Bronchial epithelial cell (primary cell): ENCODE measurements at regions not wholly inside any gene's neighbourhood (a gene's known extent, or its start where the extent isn't known, plus 50 kb on each side); places are given as distances from the start of the nearest gene placed in this dataset.

Source experiments
- DNase-seq: peaks from one replicate; pipeline ENCODE4 v3.0.0-alpha.2; 2010; ENCODE audit warnings: low read depth
- FAIRE-seq: peaks from 2 replicates; lab custom pipeline; 2011; peaks lifted over from hg19 to GRCh38; lab: Jason Lieb, UNC
- H3K27me3 ChIP-seq: 2 replicates; pipeline ENCODE4 v1.5.1; 2011; ENCODE audit warnings: low read length; ENCODE audit not compliant: control insufficient read depth, insufficient read depth
- H3K36me3 ChIP-seq: 2 replicates; pipeline ENCODE4 v1.5.1; 2011; ENCODE audit warnings: low read length; ENCODE audit not compliant: control insufficient read depth, insufficient read depth
- H3K4me3 ChIP-seq: 2 replicates; pipeline ENCODE4 v1.5.1; 2011; ENCODE audit warnings: mild to moderate bottlenecking, low read depth, low read length, control low read depth
- TF ChIP-seq, protein P1 (sequence below): IDR thresholded peaks from 2 replicates; pipeline ENCODE4 v1.5.1; 2011; ENCODE audit warnings: mild to moderate bottlenecking, moderate library complexity, low read length, control low read depth, inconsistent platforms; ENCODE audit not compliant: insufficient read depth, severe bottlenecking

DNA sequence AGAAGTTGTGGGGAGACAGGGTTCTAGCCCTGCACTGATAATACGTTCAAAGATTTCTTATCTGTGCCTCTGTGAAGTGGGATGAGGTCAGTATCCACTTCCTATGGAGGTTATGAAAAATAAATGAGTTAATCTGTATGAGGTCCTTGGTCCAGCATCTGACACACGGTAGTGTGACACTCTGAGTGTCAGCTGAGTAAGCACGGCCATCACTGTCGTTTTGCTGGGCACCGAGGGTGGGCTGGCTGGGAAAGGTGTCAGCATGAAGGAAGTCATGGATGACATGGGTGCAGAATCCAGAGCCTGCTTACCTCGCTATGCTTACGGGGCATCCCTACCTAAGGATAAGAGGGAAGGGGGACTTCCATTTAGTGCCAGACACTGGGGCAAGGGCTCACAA, 150.3 kb downstream of the INHBB start:
- no peaks in the 10 kb centered on the region for H3K36me3 ChIP-seq
- FAIRE-seq (no peak), DNase-seq (no peak)
- H3K4me3 ChIP-seq = no peak overlapping the region
- peaks cover 2% of the 10 kb centered on the region for H3K27me3 ChIP-seq
- TF ChIP-seq, protein P1, sequence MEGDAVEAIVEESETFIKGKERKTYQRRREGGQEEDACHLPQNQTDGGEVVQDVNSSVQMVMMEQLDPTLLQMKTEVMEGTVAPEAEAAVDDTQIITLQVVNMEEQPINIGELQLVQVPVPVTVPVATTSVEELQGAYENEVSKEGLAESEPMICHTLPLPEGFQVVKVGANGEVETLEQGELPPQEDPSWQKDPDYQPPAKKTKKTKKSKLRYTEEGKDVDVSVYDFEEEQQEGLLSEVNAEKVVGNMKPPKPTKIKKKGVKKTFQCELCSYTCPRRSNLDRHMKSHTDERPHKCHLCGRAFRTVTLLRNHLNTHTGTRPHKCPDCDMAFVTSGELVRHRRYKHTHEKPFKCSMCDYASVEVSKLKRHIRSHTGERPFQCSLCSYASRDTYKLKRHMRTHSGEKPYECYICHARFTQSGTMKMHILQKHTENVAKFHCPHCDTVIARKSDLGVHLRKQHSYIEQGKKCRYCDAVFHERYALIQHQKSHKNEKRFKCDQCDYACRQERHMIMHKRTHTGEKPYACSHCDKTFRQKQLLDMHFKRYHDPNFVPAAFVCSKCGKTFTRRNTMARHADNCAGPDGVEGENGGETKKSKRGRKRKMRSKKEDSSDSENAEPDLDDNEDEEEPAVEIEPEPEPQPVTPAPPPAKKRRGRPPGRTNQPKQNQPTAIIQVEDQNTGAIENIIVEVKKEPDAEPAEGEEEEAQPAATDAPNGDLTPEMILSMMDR = no peak

DNA sequence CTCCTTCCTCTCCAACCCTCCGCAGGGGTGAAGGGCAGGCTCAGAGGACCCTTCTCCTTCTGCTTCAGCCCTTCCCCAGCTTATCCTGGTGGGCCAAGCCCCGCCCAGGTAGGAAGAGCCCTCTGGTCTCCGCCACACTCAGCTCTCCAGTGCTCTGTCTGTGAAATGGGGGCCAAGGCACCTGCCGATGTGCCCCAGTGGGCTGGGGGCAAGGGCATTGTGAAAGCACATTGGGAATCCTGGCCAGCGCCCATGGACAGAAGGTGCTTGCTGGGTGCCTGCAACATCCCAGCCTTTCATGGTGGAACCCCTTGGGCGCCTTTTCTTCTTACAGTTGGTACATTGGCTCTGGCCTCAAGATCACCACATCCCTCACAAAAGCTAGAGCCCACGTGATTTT, 150.8 kb downstream of the INHBB start:
- Histone ChIP-seq H3K36me3 (no peaks in the 10 kb centered on the region), H3K27me3 (no peaks in the 10 kb centered on the region), H3K4me3 (no peak overlapping the region)
- FAIRE-seq = no peak
- TF ChIP-seq, protein P1 = no peak
- no peak for DNase-seq

- Histone ChIP-seq H3K27me3 (no peaks in the 10 kb centered on the region), H3K36me3 (no peaks in the 10 kb centered on the region), H3K4me3 (no peak overlapping the region)
- TF ChIP-seq, protein P1 = no peak
- DNase-seq (no peak), FAIRE-seq (no peak)
Measured at GRCh38 chr2:120497261-120497977, 151.5 kb downstream of the INHBB start.

DNA sequence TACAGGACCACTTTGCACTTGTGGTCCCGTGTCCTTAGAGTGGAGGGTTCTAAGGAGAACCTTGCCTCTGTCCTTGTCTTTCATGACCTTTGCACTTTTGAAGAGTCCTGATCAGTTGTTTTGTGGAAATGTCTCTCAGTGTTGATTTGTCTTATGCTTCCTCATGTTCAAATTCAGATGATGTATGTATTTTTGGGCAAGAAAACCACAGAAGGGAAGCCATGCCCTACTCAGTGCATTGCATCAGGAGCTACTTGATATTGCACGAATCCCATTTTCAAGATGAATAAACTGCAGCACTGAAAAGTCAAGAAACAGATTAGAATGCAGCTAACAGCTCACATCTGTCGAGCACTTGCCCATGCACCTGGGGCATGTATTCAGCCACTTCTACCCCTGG, 152.2 kb downstream of the INHBB start:
- FAIRE-seq = no peak
- TF ChIP-seq, protein P1 = no peak
- Histone ChIP-seq H3K36me3 (no peaks in the 10 kb centered on the region), H3K27me3 (no peaks in the 10 kb centered on the region), H3K4me3 (no peak overlapping the region)
- DNase-seq = no peak

DNA sequence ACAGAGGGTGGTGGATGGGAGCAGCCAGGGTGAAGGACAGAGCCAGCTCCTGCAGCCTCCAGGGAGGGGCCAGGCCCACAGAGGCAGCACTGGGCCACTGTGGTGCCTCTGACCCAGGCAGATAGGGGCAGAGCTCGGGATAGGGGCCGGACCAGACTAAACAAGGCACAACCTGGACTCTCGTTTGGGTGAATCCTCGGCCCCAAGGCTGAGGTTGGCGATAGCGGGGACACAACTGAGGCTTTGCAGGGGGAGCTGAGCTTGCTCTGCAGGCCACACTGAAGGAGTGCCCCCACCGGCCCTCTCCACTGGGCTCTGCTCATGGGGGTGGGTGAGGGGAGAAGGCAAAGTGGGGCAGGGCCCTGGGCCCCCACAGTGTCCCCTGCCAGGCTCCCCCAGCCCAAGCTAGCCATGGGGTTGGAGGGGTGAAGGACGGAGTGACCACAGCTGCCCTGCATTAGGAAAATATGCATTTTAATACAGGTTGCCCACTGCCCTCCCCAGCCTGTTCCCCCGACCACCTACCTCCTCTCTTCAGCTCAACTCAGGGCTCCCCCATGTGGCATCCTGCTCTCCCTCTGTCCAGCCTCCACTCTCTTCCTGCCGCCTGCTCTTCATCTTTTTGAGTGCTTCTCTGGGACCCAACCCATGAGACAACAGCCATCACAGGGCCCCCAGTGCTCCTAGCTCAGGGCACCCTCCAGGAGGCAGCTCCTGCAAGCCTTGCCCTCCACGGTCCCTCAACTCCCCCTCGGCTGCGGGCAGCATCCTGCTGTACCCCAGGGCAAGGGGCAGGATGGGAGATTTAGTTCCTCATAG, 152.8 kb downstream of the INHBB start:
- H3K36me3 ChIP-seq = no peaks in the 10 kb centered on the region
- DNase-seq (no peak), FAIRE-seq (no peak)
- no peak overlapping the region for H3K4me3 ChIP-seq
- TF ChIP-seq, protein P1 = no peak
- no peaks in the 10 kb centered on the region for H3K27me3 ChIP-seq
